ENCODE measurements at regions not wholly inside any gene's neighbourhood (a gene's known extent, or its start where the extent isn't known, plus 50 kb on each side); places are given as distances from the start of the nearest gene placed in this dataset.
A peak's percentile ranks its signal among the peaks of the same experiment; 100 is the strongest.

- Histone ChIP-seq H4K8ac (ENCODE audit: low read depth in 2 of 2, low read length in 2 of 2) (no peak overlapping the region), H3K18ac (ENCODE audit: low read depth, low read length) (no peak overlapping the region), H2AK5ac (ENCODE audit: low read depth, low read length) (peak overlapping the region; percentile 51; the same call in 1 of the 2 replicates), H3K14ac (replicated peaks; ENCODE audit: low read depth, low read length) (no peak overlapping the region), H2BK5ac (ENCODE audit: low read depth, low read length, poor library complexity, severe bottlenecking) (no peak overlapping the region), H4K20me1 (ENCODE audit: insufficient read depth, low read length) (no peaks in the 10 kb centered on the region), H3K9me1 (ENCODE audit: insufficient read depth, low read length) (peaks cover 6% of the 10 kb centered on the region), H3K9ac (ENCODE audit: low read depth, low read length) (no peak overlapping the region), H3K4me3 (ENCODE audit: insufficient read depth, low read depth, low read length) (no peak overlapping the region), H3K9me3 (ENCODE audit: control insufficient read depth, insufficient read depth, low read length) (no peaks in the 10 kb centered on the region), H3K4me1 (ENCODE audit: control insufficient read depth, insufficient read depth, low read length) (peaks cover 28% of the 10 kb centered on the region), H4K91ac (ENCODE audit: insufficient read depth, low read depth, low read length) (peak overlapping the region; percentile 51; the same call in 1 of the 2 replicates), H2BK20ac (ENCODE audit: low read depth, low read length) (no peak overlapping the region), H3K56ac (ENCODE audit: extremely low read depth, insufficient read depth, low read length) (no peak overlapping the region), H3K79me1 (ENCODE audit: low read depth in 1 of 2, low read length in 2 of 2) (no peaks in the 10 kb centered on the region), H2BK120ac (ENCODE audit: low read depth, low read length) (peak overlapping the region; percentile 80; the same call in 1 of the 2 replicates), H2BK15ac (ENCODE audit: low read depth, low read length) (peak overlapping the region; percentile 49; the same call in 2 of the 3 replicates), H3K27ac (ENCODE audit: insufficient read depth, low read length) (no peak overlapping the region), H3K27me3 (ENCODE audit: control insufficient read depth, insufficient read depth, low read length) (no peaks in the 10 kb centered on the region), H2AFZ (replicated peaks; ENCODE audit: low read length, poor library complexity) (no peak overlapping the region), H3K23ac (ENCODE audit: low read depth, low read length) (no peak overlapping the region), H2AK9ac (replicated peaks; ENCODE audit: low read depth, low read length, poor library complexity) (no peak overlapping the region), H3K36me3 (ENCODE audit: control insufficient read depth, insufficient read depth, low read length) (no peaks in the 10 kb centered on the region), H4K5ac (ENCODE audit: low read depth, low read length) (no peak overlapping the region; the same call in 1 of the 2 replicates), H3K4me2 (ENCODE audit: low read depth, low read length) (no peak overlapping the region), H3K4ac (ENCODE audit: low read depth, low read length) (peak overlapping the region; percentile 53; the same call in 1 of the 2 replicates)
- no TSS peak for BruUV-seq (replicated peaks)
- no peak for DNase-seq
- TF ChIP-seq RFX5 (IDR thresholded peaks at IDR 0.05; ENCODE audit: low read depth, low read length) = no peak
- TF ChIP-seq POLR2A (IDR thresholded peaks at IDR 0.05; ENCODE audit: low read depth, low read length) = no peak
- no peak for TF ChIP-seq ELK1 (IDR thresholded peaks at IDR 0.05; ENCODE audit: borderline replicate concordance, low read depth, low read length)
- no peak for TF ChIP-seq RCOR1 (IDR thresholded peaks at IDR 0.05; ENCODE audit: insufficient replicate concordance, low read length)
- no peak for TF ChIP-seq MXI1 (IDR thresholded peaks at IDR 0.05; ENCODE audit: borderline replicate concordance, low read depth, low read length)
- no peak for TF ChIP-seq NFE2L2 (IDR thresholded peaks at IDR 0.05; ENCODE audit: low read depth, low read length)
- dilution Hi-C loops (cut with HindIII; ENCODE audit: low sequenced_read_pairs, unreplicated experiment) = no loop called here
- ChIA-PET CTCF (no interaction called here), POLR2A (ENCODE audit: unreplicated experiment) (no interaction called here)
- ATAC-seq (ENCODE audit: low read depth) = no peak
- 92% methylated on average over 14 of the region's 23 CpGs; no CpG with 5 or more reads in 1 of the 2 experiments for WGBS, 2 experiments (ENCODE audit: extremely low coverage in 2 of 2, insufficient read length in 1 of 2)
- in situ Hi-C loops (cut with MboI; ENCODE audit: low sequenced_read_pairs) = no loop called here
- intact Hi-C loops (cut with micrococcal nuclease) = no loop called here
Observed at GRCh38 chr9:134221273-134222017, 57.1 kb upstream of the RNU6ATAC start.
